SK-N-MC (cell line): ENCODE measurements at regions not wholly inside any gene's neighbourhood (a gene's known extent, or its start where the extent isn't known, plus 50 kb on each side); places are given as distances from the start of the nearest gene placed in this dataset.

ENCODE experiments used
- DNase-seq: peaks from one replicate; pipeline ENCODE4 v3.0.0-alpha.2; 2011; ENCODE audit warnings: low read depth, low spot score
- H3K27ac ChIP-seq: fragments of 200-600 bp; sonication (generic); 2 replicates; pipeline ENCODE4 v1.5.1; 2016; ENCODE audit warnings: mixed run types
- H3K36me3 ChIP-seq: fragments of 200-600 bp; sonication (generic); 2 replicates; pipeline ENCODE4 v1.6.1; 2017; ENCODE audit warnings: antibody characterized with exemption, low read length, mixed read lengths; ENCODE audit not compliant: insufficient read depth
- H3K4me3 ChIP-seq: fragments of 200-600 bp; sonication (generic); 2 replicates; pipeline ENCODE4 v1.5.1; 2016
- H3K9ac ChIP-seq: fragments of 200-600 bp; sonication (generic); 2 replicates; pipeline ENCODE4 v1.8.0; 2017; ENCODE audit warnings: mixed run types, mixed read lengths; ENCODE audit not compliant: insufficient read length
- H3K9me3 ChIP-seq: fragments of 200-600 bp; sonication (generic); 2 replicates; pipeline ENCODE4 v1.6.1; 2017; ENCODE audit warnings: low read depth, mild to moderate bottlenecking, antibody characterized with exemption, low read length, moderate library complexity, mixed read lengths
- EZH2 ChIP-seq: fragments of 200-600 bp; sonication (generic); IDR thresholded peaks from one replicate; pipeline ENCODE4 v1.6.1; 2017; ENCODE audit warnings: antibody characterized with exemption
- FOXP2 ChIP-seq: optimal IDR thresholded peaks from 2 replicates; pipeline ENCODE3; 2011; ENCODE audit warnings: mild to moderate bottlenecking, moderate library complexity; ENCODE audit not compliant: insufficient read depth; ENCODE audit errors: extremely low read length, control extremely low read depth
- POLR2AphosphoS5 ChIP-seq: IDR thresholded peaks from 2 replicates; pipeline ENCODE4 v1.6.1; 2012; ENCODE audit warnings: mild to moderate bottlenecking, low read depth, low read length, borderline replicate concordance

DNA sequence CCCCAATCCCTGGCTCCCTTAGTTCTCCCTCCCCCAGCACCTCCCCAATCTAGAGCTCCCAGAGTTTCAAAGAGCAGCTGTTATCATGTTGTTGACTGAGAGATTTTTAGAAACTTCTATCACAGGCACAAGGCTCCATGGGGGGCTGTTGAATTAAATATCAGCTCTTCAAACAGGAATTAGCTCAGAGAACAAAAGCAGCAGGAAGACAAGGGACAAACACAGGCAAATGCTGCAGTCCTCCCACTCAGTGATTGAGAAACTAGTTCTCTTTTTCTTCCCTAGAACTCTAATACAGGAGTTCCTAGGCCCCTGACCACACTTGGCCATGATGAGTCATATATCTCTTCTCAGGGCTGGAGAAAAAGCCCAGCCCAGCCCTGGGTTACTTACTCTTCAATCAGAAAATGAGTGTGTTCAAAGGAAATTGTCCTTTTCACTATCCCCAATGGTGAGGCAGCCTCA lies 262.1 kb downstream of the IGSF11 start:
- Histone ChIP-seq H3K27ac (no peak overlapping the region), H3K36me3 (no peaks in the 10 kb centered on the region), H3K9me3 (no peaks in the 10 kb centered on the region), H3K4me3 (no peak overlapping the region), H3K9ac (no peak overlapping the region)
- TF ChIP-seq EZH2 (no peak), POLR2AphosphoS5 (no peak), FOXP2 (no peak)
- DNase-seq = no peak

- Histone ChIP-seq H3K9ac (no peak overlapping the region), H3K9me3 (no peaks in the 10 kb centered on the region), H3K36me3 (no peaks in the 10 kb centered on the region), H3K4me3 (no peak overlapping the region), H3K27ac (no peak overlapping the region)
- TF ChIP-seq EZH2 (no peak), FOXP2 (no peak), POLR2AphosphoS5 (no peak)
- DNase-seq = no peak
Observed at GRCh38 chr3:118775021-118775420, 259.6 kb downstream of the IGSF11 start.

DNA sequence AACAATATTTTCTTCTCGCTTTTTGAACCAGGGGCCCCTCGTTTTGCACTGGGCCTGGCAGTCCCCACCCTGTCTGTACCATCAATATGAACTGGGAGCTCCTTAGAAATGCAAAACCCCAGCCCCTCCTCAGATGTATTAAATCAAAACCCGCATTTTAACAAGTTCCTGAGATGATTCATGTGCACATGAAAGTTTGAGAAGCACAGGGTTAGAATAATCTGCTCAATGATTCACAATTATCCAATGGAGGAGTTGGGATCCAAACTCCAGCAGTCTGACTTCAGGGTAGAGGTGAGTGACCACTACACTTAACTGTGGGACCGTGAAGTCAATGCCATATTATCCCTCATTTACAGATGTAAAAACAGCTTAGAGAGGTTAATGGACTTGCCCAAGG lies 256.4 kb downstream of the IGSF11 start:
- Histone ChIP-seq H3K27ac (no peak overlapping the region), H3K9me3 (no peaks in the 10 kb centered on the region), H3K36me3 (no peaks in the 10 kb centered on the region), H3K4me3 (no peak overlapping the region), H3K9ac (no peak overlapping the region)
- DNase-seq = no peak
- TF ChIP-seq FOXP2 (no peak), POLR2AphosphoS5 (no peak), EZH2 (no peak)

DNA sequence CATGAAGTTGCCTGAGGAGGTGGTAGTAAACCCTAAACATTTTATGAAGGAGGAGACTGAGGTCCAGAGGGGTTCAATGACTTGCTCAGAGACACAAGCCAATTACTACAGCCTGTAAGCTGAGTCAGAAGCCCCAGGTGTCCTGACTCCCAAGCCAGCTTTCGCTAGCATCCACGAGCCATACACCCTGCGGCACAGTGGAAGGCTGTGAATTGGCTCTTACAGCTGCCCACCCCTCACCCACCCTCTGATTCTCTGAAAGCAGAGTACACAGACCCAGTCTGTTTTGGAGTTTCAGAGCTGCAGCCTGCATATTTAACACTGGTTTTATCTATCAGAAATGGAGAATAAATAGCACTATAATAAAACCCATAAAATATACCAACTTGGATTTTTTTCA lies 253.4 kb downstream of the IGSF11 start:
- no peaks in the 10 kb centered on the region for H3K9me3 ChIP-seq
- DNase-seq = no peak
- TF ChIP-seq POLR2AphosphoS5 (no peak), EZH2 (no peak), FOXP2 (no peak)
- H3K36me3 ChIP-seq = no peaks in the 10 kb centered on the region
- no peak overlapping the region for H3K27ac ChIP-seq
- no peak overlapping the region for H3K9ac ChIP-seq
- no peak overlapping the region for H3K4me3 ChIP-seq

- Histone ChIP-seq H3K9me3 (no peaks in the 10 kb centered on the region), H3K36me3 (no peaks in the 10 kb centered on the region), H3K4me3 (no peak overlapping the region), H3K27ac (no peak overlapping the region), H3K9ac (no peak overlapping the region)
- TF ChIP-seq EZH2 = no peak
- no peak for TF ChIP-seq FOXP2
- no peak for TF ChIP-seq POLR2AphosphoS5
- DNase-seq = no peak
Observed at GRCh38 chr3:118781839-118782238, 252.8 kb downstream of the IGSF11 start.

- DNase-seq = no peak
- Histone ChIP-seq H3K4me3 (no peak overlapping the region), H3K9ac (no peak overlapping the region), H3K36me3 (no peaks in the 10 kb centered on the region), H3K27ac (no peak overlapping the region), H3K9me3 (no peaks in the 10 kb centered on the region)
- TF ChIP-seq FOXP2 (no peak), EZH2 (no peak), POLR2AphosphoS5 (no peak)
Observed at GRCh38 chr3:118782755-118783202, 251.9 kb downstream of the IGSF11 start.

- Histone ChIP-seq H3K9ac (no peak overlapping the region), H3K4me3 (no peak overlapping the region), H3K27ac (no peak overlapping the region), H3K36me3 (no peaks in the 10 kb centered on the region), H3K9me3 (no peaks in the 10 kb centered on the region)
- no peak for DNase-seq
- TF ChIP-seq EZH2 = no peak
- TF ChIP-seq FOXP2 = no peak
- TF ChIP-seq POLR2AphosphoS5 = no peak
Observed at GRCh38 chr3:118785415-118785814, 249.2 kb downstream of the IGSF11 start.

- H3K27ac ChIP-seq = no peak overlapping the region
- TF ChIP-seq EZH2 (no peak), FOXP2 (no peak), POLR2AphosphoS5 (no peak)
- H3K4me3 ChIP-seq = no peak overlapping the region
- no peaks in the 10 kb centered on the region for H3K9me3 ChIP-seq
- no peak overlapping the region for H3K9ac ChIP-seq
- H3K36me3 ChIP-seq = no peaks in the 10 kb centered on the region
- DNase-seq = no peak
Observed at GRCh38 chr3:118791246-118791645, 243.4 kb downstream of the IGSF11 start.

- Histone ChIP-seq H3K4me3 (no peak overlapping the region), H3K27ac (no peak overlapping the region), H3K9ac (no peak overlapping the region), H3K36me3 (no peaks in the 10 kb centered on the region), H3K9me3 (no peaks in the 10 kb centered on the region)
- no peak for DNase-seq
- TF ChIP-seq FOXP2 (no peak), EZH2 (no peak), POLR2AphosphoS5 (no peak)
Observed at GRCh38 chr3:118792191-118792590, 242.5 kb downstream of the IGSF11 start.

- no peaks in the 10 kb centered on the region for H3K36me3 ChIP-seq
- TF ChIP-seq POLR2AphosphoS5 (no peak), EZH2 (no peak), FOXP2 (no peak)
- no peaks in the 10 kb centered on the region for H3K9me3 ChIP-seq
- DNase-seq = no peak
- no peak overlapping the region for H3K9ac ChIP-seq
- H3K27ac ChIP-seq = no peak overlapping the region
- no peak overlapping the region for H3K4me3 ChIP-seq
Observed at GRCh38 chr3:118793176-118793575, 241.5 kb downstream of the IGSF11 start.
